GM19455 (cell line): ENCODE measurements at regions not wholly inside any gene's neighbourhood (a gene's known extent, or its start where the extent isn't known, plus 50 kb on each side); places are given as distances from the start of the nearest gene placed in this dataset.
"Not testable (repeated sequence)": the region's sequence is repeated elsewhere in the genome, so short reads cannot be mapped to it uniquely, and the experiment has no call there.

ENCODE experiments used
- ATAC-seq: cut with Tn5 transposase; IDR thresholded peaks from one replicate; pipeline ENCODE4 v1.9.1; 2021; ENCODE audit not compliant: unreplicated experiment

- no peak for ATAC-seq
Measured at GRCh38 chr6:16911088-16911487, 149.8 kb upstream of the ATXN1 start.

GRCh38 chr6:16909658-16910360, 148.5 kb upstream of the ATXN1 start:
- ATAC-seq, result no peak

- no peak for ATAC-seq
Measured at GRCh38 chr6:16907991-16908390, 146.7 kb upstream of the ATXN1 start.

- no peak for ATAC-seq
Measured at GRCh38 chr6:16904957-16905356, 143.7 kb upstream of the ATXN1 start.

- no peak for ATAC-seq
Measured at GRCh38 chr6:16903470-16903869, 142.2 kb upstream of the ATXN1 start.

- no peak for ATAC-seq
Measured at GRCh38 chr6:16902502-16902901, 141.2 kb upstream of the ATXN1 start.

- ATAC-seq, result no peak
Measured at GRCh38 chr6:16901782-16902181, 140.5 kb upstream of the ATXN1 start.

GRCh38 chr6:16901306-16901705, 140.0 kb upstream of the ATXN1 start:
- ATAC-seq, result no peak

GRCh38 chr6:16898640-16899396, 137.6 kb upstream of the ATXN1 start:
- ATAC-seq, result no peak

GRCh38 chr6:16897669-16898068, 136.4 kb upstream of the ATXN1 start:
- ATAC-seq, result no peak

GRCh38 chr6:16894301-16894700, 133.0 kb upstream of the ATXN1 start:
- no peak for ATAC-seq

- not testable (repeated sequence) for ATAC-seq
Measured at GRCh38 chr6:16891110-16891509, 129.8 kb upstream of the ATXN1 start.

- no peak for ATAC-seq
Measured at GRCh38 chr6:16885411-16886160, 124.3 kb upstream of the ATXN1 start.

GRCh38 chr6:16884526-16884925, 123.3 kb upstream of the ATXN1 start:
- no peak for ATAC-seq

- ATAC-seq, result no peak
Measured at GRCh38 chr6:16883414-16883813, 122.2 kb upstream of the ATXN1 start.

- no peak for ATAC-seq
Measured at GRCh38 chr6:16882230-16882629, 121.0 kb upstream of the ATXN1 start.

GRCh38 chr6:16876852-16877251, 115.6 kb upstream of the ATXN1 start:
- ATAC-seq, result not testable (repeated sequence)

GRCh38 chr6:16876201-16876600, 114.9 kb upstream of the ATXN1 start:
- no peak for ATAC-seq

- ATAC-seq, result no peak
Measured at GRCh38 chr6:16873698-16874097, 112.4 kb upstream of the ATXN1 start.

- no peak for ATAC-seq
Measured at GRCh38 chr6:16872543-16873235, 111.4 kb upstream of the ATXN1 start.

- ATAC-seq, result no peak
Measured at GRCh38 chr6:16871047-16871446, 109.8 kb upstream of the ATXN1 start.
